ENCODE measurements at regions not wholly inside any gene's neighbourhood (a gene's known extent, or its start where the extent isn't known, plus 50 kb on each side); places are given as distances from the start of the nearest gene placed in this dataset.
"Not testable (repeated sequence)": the region's sequence is repeated elsewhere in the genome, so short reads cannot be mapped to it uniquely, and the experiment has no call there.

- DNase-seq (ENCODE audit: low read depth, low spot score), result no peak
Observed at GRCh38 chr2:16192416-16193216, 252.3 kb downstream of the MYCN start.

DNA sequence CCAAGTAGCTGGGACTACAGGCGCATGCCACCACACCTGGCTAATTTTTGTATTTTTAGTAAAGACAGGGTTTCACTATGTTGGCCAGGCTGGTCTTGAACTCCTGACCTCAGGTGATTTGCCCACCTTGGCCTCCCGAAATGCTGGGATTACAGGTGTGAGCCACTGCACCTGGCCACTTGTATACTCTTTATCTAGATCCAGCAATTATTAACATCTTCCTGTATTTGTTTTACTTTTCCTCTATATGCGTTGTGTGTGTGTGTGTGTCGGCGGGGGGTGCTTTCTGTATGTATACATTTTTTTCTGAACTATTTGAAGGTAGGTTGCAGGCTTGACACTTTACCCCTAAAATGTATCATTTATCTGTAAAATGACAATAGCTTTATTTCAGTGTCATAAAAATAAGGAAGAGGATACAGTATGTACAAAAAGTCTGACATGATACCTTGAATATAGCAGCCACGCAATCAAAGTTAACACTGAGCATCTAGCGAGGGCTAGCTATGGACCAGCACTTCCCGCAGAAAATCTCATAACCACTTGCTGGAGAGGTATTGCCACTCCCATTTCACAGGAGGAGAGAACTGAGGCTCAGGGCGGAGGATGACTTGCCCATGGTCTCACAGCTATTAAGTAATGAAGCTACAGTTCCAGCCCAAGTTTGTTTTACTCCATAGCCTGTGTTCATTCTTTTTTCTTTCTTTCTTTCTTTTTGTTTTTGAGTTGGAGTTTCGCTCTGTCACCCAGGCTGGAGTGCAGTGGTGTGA, 251.3 kb downstream of the MYCN start:
- no peak for DNase-seq (ENCODE audit: low read depth, low spot score)

DNA sequence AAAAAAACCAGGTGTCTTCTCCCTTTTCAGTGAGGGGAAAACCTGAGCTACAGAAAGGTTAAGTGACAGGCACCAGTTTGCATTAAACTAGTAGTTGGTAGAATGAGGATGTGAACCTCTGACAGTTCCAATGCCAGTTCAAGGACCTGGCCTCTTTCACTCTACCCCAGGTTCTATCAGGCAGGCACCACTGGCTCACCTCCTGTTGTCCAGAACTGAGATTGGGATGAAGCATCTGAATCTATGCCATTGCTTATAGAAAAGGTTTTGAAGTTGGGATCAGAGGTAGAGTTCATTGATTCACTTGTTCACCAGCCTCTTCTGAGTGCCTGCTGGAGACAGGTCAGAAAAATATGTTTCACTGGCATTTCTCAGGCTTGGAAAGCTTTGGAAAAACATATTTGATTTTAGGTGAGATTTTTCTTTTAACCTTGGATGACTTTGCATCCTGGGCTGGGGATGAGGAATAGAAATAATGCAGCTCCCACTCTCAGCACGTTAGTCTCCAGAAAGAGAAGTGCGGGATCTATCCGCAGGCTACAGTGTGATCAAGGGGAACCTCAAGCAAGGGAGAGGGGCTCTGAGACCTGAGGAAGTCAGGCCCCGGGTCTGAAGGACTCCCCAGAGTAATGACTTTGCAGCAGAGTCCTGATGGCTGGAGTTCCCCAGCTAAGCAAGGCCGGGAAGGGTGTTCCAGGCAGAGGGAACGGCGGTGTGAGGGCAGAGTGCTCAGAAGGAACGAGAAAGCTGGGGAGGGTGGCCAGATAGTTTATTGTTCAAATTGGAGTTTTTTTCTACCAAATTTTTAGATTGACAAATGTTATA, 250.3 kb downstream of the MYCN start:
- no peak for DNase-seq (ENCODE audit: low read depth, low spot score)

- DNase-seq (ENCODE audit: low read depth, low spot score), result no peak
Observed at GRCh38 chr2:16189836-16190160, 249.4 kb downstream of the MYCN start.

DNA sequence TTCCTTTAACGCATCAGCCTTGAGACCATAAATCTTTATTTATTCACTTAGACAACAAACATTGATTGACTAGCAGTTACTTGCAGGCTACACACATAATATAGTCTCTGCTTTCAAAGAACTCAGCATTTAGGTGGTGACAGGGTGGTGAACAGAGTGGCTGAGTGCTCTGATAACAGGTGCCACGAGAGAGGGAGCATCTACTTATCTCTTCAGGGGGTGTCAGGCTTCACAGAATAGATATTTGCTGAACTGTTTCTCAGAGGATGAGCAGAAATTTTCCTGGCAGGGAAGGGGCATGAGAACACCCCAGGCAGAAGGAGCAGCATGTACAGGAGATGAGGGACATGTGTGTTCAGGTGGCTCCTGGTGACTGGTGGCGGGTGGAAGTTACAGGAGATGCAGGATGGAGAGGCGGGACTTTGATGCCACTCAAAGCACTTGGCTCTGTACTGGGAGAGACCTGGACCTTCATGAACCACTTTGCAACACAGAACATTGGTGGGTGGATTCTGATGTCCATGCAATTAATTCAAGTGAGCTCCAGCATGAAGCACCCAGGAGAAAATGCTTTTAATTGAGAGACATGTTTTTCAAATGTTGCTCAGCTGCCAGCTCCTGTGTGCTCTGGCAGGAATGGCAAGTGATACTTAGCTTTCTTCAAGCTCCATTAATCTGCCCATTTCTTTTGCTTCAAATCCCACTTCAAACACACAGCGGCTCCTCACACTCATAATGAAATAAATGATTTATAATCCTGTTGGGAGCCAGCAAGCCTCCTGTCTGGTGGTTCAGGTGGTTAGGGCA, 248.9 kb downstream of the MYCN start:
- no peak for DNase-seq (ENCODE audit: low read depth, low spot score)

DNA sequence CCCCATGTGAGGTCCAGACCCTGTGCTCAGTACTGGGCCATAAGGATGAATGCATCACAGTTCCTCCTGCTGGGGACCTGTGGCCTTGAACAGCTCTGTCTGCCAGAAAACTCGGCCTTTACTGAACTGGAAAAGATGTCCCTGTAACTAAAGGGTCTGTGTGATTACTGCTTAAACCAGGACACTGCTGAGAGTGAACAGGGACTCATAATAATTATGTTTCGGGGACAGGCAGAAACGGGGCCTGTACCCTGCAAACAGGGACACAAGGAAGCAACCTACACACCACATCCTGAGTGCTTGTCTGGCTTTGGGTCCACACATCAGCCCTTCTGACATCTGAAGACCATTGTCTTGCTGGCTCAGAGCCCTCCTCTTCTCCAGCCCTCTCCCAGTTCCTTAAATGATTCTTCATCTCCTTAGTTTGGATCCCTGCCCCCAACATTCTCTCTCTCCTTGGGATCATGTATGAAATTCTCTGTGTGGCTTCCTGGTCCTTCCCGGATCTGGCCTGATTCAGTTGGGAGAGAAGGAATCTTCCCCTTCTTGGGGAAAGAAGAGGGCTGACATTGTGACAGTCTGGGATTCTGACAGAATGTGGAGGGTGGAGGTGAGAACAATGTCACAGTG, 248.0 kb downstream of the MYCN start:
- no peak for DNase-seq (ENCODE audit: low read depth, low spot score)

DNA sequence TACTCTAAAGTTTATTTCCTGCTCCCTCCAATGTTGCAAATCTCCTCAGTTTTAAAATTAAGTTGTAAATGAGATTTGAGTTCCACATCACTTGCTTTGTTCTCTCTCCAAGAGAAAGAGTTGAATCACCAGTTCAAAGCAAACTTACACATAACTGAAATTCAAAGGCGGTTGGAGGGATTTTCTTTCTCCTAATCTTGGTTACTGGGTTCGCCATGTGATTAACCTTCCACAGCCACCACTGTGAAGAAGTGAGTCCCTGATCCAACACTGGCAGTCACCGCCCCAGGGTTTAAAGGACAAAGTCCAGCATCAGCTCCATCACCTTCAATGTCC, 247.1 kb downstream of the MYCN start:
- no peak for DNase-seq (ENCODE audit: low read depth, low spot score)

GRCh38 chr2:16186661-16187481, 246.5 kb downstream of the MYCN start:
- DNase-seq (ENCODE audit: low read depth, low spot score), result no peak

DNA sequence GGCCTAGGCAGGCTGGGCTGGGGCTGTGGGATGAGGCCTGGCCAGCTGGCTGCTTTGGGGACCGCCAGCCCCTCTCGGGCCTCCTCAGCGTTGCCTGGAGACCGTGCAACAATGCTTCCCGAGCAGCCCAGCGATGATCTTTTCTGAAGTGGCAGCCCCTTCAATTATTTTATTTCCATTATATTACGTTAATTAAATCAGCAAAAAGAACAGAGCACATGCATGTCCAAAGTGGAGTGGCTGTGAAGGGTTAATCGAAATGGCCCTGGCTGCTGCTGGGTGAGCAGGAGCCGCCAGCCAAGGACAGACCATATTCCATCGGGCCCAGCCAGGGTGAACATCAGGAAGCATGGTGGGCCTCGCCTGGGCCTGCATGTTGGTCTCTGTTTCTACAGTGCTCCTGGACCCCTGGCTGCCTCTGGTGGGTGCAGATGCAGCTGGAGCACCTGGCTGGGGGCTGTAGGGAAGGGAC, 245.5 kb downstream of the MYCN start:
- no peak for DNase-seq (ENCODE audit: low read depth, low spot score)

GRCh38 chr2:16184945-16185660, 244.8 kb downstream of the MYCN start:
- DNase-seq (ENCODE audit: low read depth, low spot score), result peak; percentile 53

GRCh38 chr2:16184341-16184890, 244.1 kb downstream of the MYCN start:
- no peak for DNase-seq (ENCODE audit: low read depth, low spot score)

- DNase-seq (ENCODE audit: low read depth, low spot score), result no peak
Observed at GRCh38 chr2:16183345-16183744, 243.0 kb downstream of the MYCN start.

DNA sequence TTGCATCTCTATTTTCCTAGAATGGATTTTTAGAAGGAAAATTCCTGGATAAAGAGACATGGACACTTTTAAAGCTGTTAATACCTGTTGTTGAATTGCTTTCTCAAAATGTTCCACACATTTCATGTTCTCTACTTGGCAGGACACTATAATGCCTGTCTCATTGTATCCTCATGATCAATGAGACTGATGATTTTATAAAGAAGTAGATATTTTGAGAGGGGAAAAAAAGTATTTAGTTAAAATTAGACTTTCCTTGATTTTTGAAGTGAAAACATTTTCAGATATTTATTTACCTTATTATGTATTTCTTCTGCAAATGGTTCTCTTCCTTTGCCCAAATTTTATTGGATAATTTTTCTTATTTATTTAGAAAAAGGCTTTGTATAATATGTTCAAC, 242.5 kb downstream of the MYCN start:
- no peak for DNase-seq (ENCODE audit: low read depth, low spot score)

GRCh38 chr2:16182311-16182815, 242.0 kb downstream of the MYCN start:
- not testable (repeated sequence) for DNase-seq (ENCODE audit: low read depth, low spot score)

GRCh38 chr2:16181741-16182090, 241.4 kb downstream of the MYCN start:
- no peak for DNase-seq (ENCODE audit: low read depth, low spot score)

DNA sequence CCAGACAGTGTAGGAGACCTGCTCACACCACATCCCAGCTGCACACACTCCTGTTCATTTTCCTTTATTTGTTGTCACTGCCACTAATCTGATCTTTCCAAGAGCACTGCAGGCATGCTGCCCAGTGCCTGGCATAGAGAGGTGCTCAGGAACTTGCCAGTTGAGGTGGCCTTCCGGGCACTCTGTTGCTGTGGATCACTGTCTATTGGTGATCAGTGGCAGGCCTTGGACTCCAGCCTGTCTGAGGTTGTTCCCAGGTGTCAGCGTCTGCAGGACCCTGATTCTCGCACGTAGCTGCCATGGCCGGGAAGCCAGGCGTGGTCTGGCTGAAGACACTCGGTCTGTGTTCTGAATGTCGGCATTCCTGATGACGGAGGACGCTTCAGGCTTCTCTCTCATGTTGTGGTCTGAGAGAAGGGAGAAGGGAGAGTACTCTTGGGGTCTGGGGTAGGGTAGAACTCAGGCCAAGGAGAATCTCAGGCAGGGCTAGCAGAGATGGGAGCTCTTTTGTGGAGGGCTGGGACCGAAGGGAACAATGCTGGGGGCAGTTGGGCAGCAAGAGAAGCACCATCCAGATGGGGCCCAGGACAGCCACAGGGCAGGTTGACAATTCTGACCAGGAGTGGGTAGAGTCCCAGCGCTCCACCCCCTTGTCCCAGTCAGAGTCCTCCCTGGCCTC, 240.9 kb downstream of the MYCN start:
- DNase-seq (ENCODE audit: low read depth, low spot score), result no peak

GRCh38 chr2:16180631-16181030, 240.3 kb downstream of the MYCN start:
- DNase-seq (ENCODE audit: low read depth, low spot score), result no peak

DNA sequence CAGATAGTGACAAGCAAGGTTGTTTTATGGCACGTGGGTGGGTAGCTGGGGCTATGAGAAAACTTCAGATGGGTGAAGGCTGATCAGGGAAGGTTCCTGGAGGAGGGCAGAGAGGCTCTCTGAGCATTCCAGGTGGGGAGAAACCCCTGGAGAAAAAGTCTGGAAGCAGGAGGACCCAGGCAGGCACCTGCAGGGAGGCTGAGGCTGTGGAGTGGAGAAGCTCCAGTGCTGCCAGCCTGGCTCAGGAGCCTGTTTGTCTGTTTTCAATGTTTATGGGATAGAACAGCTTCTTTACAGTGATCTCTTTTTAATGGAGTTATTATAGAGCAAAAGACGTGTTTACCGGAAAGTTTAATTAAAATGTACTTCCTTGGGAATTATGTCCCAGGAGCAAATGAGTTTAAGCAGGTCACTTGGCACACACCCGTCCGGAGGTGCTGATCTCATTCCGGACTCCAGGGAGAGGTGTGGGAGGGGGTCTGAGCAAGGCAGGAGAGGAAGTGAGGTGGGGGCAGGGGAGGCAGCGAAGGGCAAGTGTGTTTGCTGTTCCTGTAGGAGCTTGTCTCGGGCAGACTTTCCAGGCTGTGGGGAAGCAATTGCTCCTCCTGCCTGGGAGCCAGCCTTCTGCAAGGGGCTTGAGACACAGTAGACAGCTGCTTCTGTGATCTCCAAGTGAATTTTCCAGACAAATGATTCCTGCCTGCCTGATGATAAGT, 239.5 kb downstream of the MYCN start:
- peak; percentile 75 for DNase-seq (ENCODE audit: low read depth, low spot score)

Data from ELF-1 (cell line).